ENCODE measurements at regions not wholly inside any gene's neighbourhood (a gene's known extent, or its start where the extent isn't known, plus 50 kb on each side); places are given as distances from the start of the nearest gene placed in this dataset.

GRCh38 chr13:105663182-105663581 lies 872.3 kb downstream of the EFNB2 start:
- H3K36me3 Mint-ChIP-seq (ENCODE audit: low read depth), result no peaks in the 10 kb centered on the region
- peaks cover 5% of the 10 kb centered on the region for H3K9me3 Mint-ChIP-seq
- no peaks in the 10 kb centered on the region for H3K27me3 Mint-ChIP-seq (ENCODE audit: low read depth)
- no peak overlapping the region for H3K4me3 Mint-ChIP-seq
- no peak for TF ChIP-seq CTCF (IDR thresholded peaks at IDR 0.05; ENCODE audit: unreplicated experiment in 3 of 3)
- no peak overlapping the region for H3K27ac Mint-ChIP-seq
- no peaks in the 10 kb centered on the region for H3K4me1 Mint-ChIP-seq

GRCh38 chr13:105660561-105660960 lies 874.9 kb downstream of the EFNB2 start:
- no peak overlapping the region for H3K4me3 Mint-ChIP-seq
- peaks cover 5% of the 10 kb centered on the region for H3K9me3 Mint-ChIP-seq
- peak overlapping the region in 1 of 3 experiments; percentile 1 for H3K27ac Mint-ChIP-seq
- no peaks in the 10 kb centered on the region for H3K4me1 Mint-ChIP-seq
- TF ChIP-seq CTCF (IDR thresholded peaks at IDR 0.05; ENCODE audit: unreplicated experiment in 3 of 3), result no peak
- no peaks in the 10 kb centered on the region for H3K36me3 Mint-ChIP-seq (ENCODE audit: low read depth)
- H3K27me3 Mint-ChIP-seq (ENCODE audit: low read depth), result no peaks in the 10 kb centered on the region

- no peaks in the 10 kb centered on the region for H3K27me3 Mint-ChIP-seq (ENCODE audit: low read depth)
- peaks cover 5% of the 10 kb centered on the region for H3K9me3 Mint-ChIP-seq
- no peaks in the 10 kb centered on the region for H3K36me3 Mint-ChIP-seq (ENCODE audit: low read depth)
- no peaks in the 10 kb centered on the region for H3K4me1 Mint-ChIP-seq
- no peak overlapping the region for H3K4me3 Mint-ChIP-seq
- TF ChIP-seq CTCF (IDR thresholded peaks at IDR 0.05; ENCODE audit: unreplicated experiment in 3 of 3), result no peak
- no peak overlapping the region for H3K27ac Mint-ChIP-seq
Observed at GRCh38 chr13:105658431-105658830, 877.0 kb downstream of the EFNB2 start.

- H3K4me3 Mint-ChIP-seq, result no peak overlapping the region
- H3K36me3 Mint-ChIP-seq (ENCODE audit: low read depth), result no peaks in the 10 kb centered on the region
- H3K27ac Mint-ChIP-seq, result no peak overlapping the region
- no peak for TF ChIP-seq CTCF (IDR thresholded peaks at IDR 0.05; ENCODE audit: unreplicated experiment in 3 of 3)
- no peaks in the 10 kb centered on the region for H3K4me1 Mint-ChIP-seq
- peaks cover 17% of the 10 kb centered on the region for H3K9me3 Mint-ChIP-seq
- no peaks in the 10 kb centered on the region for H3K27me3 Mint-ChIP-seq (ENCODE audit: low read depth)
Observed at GRCh38 chr13:105655046-105655445, 880.4 kb downstream of the EFNB2 start.

DNA sequence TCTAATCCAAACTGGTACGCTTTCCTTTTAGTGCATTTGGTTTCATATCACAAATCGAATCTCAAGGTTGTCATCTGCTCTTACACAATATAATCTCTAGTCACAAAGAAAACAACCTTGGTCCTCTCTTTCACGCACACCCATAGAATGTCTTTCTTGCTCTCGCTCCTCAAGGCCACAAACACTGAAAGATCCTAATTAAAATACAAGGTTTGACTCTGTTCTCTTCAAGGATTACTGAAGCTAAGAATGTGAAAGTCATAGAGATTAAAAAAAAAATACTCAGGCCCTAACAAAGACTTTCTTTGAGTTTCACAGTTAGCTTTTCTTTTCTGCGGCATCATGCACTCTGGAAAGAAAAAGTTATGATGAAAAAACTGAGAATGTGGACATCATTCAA lies 891.5 kb downstream of the EFNB2 start:
- H3K27ac Mint-ChIP-seq, result no peak overlapping the region
- H3K9me3 Mint-ChIP-seq, result peaks cover 14% of the 10 kb centered on the region
- TF ChIP-seq CTCF (IDR thresholded peaks at IDR 0.05; ENCODE audit: unreplicated experiment in 3 of 3), result no peak
- H3K27me3 Mint-ChIP-seq (ENCODE audit: low read depth), result peaks cover 6% of the 10 kb centered on the region
- H3K4me1 Mint-ChIP-seq, result no peaks in the 10 kb centered on the region
- H3K36me3 Mint-ChIP-seq (ENCODE audit: low read depth), result peaks cover 3% of the 10 kb centered on the region
- H3K4me3 Mint-ChIP-seq, result no peak overlapping the region

GRCh38 chr13:105642511-105642958 lies 892.9 kb downstream of the EFNB2 start:
- Mint-ChIP-seq H3K27me3 (ENCODE audit: low read depth) (peaks cover 6% of the 10 kb centered on the region), H3K9me3 (peaks cover 2% of the 10 kb centered on the region), H3K4me3 (no peak overlapping the region), H3K4me1 (no peaks in the 10 kb centered on the region), H3K27ac (no peak overlapping the region), H3K36me3 (ENCODE audit: low read depth) (no peaks in the 10 kb centered on the region)
- TF ChIP-seq CTCF (IDR thresholded peaks at IDR 0.05; ENCODE audit: unreplicated experiment in 3 of 3), result no peak
